PC-9 (cell line): ENCODE measurements at regions not wholly inside any gene's neighbourhood (a gene's known extent, or its start where the extent isn't known, plus 50 kb on each side); places are given as distances from the start of the nearest gene placed in this dataset.

Experiments
- BruUV-seq: library from RNA; stranded (reverse); fragments of 400-500 nt; replicated peaks from 2 replicates; lab custom pipeline; 2021; lab: Mats Ljungman, UMichigan
- CTCF ChIA-PET: fragments of 300-600 bp; sonication (Branson Sonifier 250); formaldehyde crosslinking; loops from one replicate; lab custom pipeline; 2022; ENCODE audit warnings: antibody characterized with exemption; lab: Charles Lee
- POLR2A ChIA-PET: fragments of 300-600 bp; sonication (Branson Sonifier 250); formaldehyde crosslinking; loops from one replicate; lab custom pipeline; 2022; ENCODE audit warnings: antibody characterized with exemption; ENCODE audit not compliant: unreplicated experiment; lab: Charles Lee
- DNase-seq, 2 experiments: peaks; one replicate each; pipeline versions ENCODE4 v3.0.0 to v3.0.0-alpha.2; 2015 to 2022; ENCODE audit warnings: mixed read lengths in 1 of 2
- H2AFZ ChIP-seq: fragments of 200-600 bp; sonication (generic); 2 replicates; pipeline ENCODE4 v1.8.1; 2017; ENCODE audit warnings: antibody characterized with exemption
- H3F3A ChIP-seq: fragments of 200-600 bp; sonication (generic); 2 replicates; pipeline ENCODE4 v1.8.1; 2017; ENCODE audit warnings: antibody characterized with exemption, mild to moderate bottlenecking, low read depth; ENCODE audit not compliant: insufficient read depth
- H3K27ac ChIP-seq: fragments of 200-600 bp; sonication (generic); 2 replicates; pipeline ENCODE4 v1.6.1; 2016; ENCODE audit warnings: mixed run types
- H3K27me3 ChIP-seq: fragments of 200-600 bp; sonication (generic); 2 replicates; pipeline ENCODE4 v1.6.1; 2016; ENCODE audit warnings: low read depth, mixed run types; ENCODE audit not compliant: insufficient read depth
- H3K36me3 ChIP-seq: fragments of 200-600 bp; sonication (generic); 2 replicates; pipeline ENCODE4 v1.6.1; 2016; ENCODE audit warnings: low read depth, mixed run types
- H3K4me1 ChIP-seq: fragments of 200-600 bp; sonication (generic); replicated peaks from 2 replicates; pipeline ENCODE4 v1.6.1; 2016; ENCODE audit warnings: mixed run types; ENCODE audit not compliant: insufficient read depth
- H3K4me2 ChIP-seq: fragments of 200-600 bp; sonication (generic); 2 replicates; pipeline ENCODE4 v1.6.1; 2017; ENCODE audit warnings: mixed run types
- H3K4me3 ChIP-seq: fragments of 200-600 bp; sonication (generic); 2 replicates; pipeline ENCODE4 v1.6.1; 2016; ENCODE audit warnings: mixed run types
- H3K79me2 ChIP-seq: fragments of 200-600 bp; sonication (generic); 2 replicates; pipeline ENCODE4 v1.6.1; 2017; ENCODE audit warnings: low read depth, mixed run types
- H3K9me2 ChIP-seq: fragments of 200-600 bp; sonication (generic); 2 replicates; pipeline ENCODE4 v1.8.1; 2017; ENCODE audit warnings: mild to moderate bottlenecking; ENCODE audit not compliant: insufficient read depth
- H3K9me3 ChIP-seq: fragments of 200-600 bp; sonication (generic); 2 replicates; pipeline ENCODE4 v1.8.1; 2016; ENCODE audit warnings: low read depth; ENCODE audit not compliant: insufficient read depth
- H4K20me1 ChIP-seq: fragments of 200-600 bp; sonication (generic); 2 replicates; pipeline ENCODE4 v1.8.1; 2017; ENCODE audit not compliant: insufficient read depth
- EZH2 ChIP-seq: fragments of 200-600 bp; sonication (generic); IDR thresholded peaks from 2 replicates; pipeline ENCODE4 v1.8.0; 2017; ENCODE audit warnings: antibody characterized with exemption, low read depth
- intact Hi-C: fragments of 100-400 bp; cut with micrococcal nuclease; formaldehyde crosslinking; loops from one replicate; pipeline ENCODE4 v1.10.0; 2022; ENCODE audit not compliant: unreplicated experiment
- TF ChIP-seq, protein P1 (sequence below): fragments of 200-600 bp; sonication (generic); conservative IDR thresholded peaks from 2 replicates; pipeline ENCODE4 v1.6.1; 2017; ENCODE audit warnings: mixed run types, antibody characterized with exemption, mild to moderate bottlenecking, moderate library complexity

DNA sequence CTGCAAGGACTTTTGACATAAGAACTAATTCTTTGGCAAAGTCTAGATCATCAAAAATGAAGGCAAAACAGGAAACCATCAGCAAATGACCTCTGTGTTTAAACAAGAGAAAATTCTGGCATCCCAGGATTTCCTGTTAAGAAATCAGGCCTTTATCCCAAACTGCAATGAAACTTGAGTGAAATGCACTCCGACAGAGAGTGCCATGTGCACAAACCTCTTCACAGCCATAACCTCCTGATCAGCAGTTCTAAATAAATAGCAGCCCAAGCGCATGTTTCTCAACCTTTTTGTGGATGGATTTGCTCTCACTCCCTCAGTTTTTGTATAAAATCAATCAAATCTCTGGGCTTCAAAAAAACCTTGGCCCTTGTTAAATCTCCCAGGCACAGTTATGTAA lies 107.7 kb upstream of the EEPD1 start:
- no TSS peak for BruUV-seq
- ChIA-PET POLR2A (no interaction called here), CTCF (no interaction called here)
- H3K4me2 ChIP-seq: no peak overlapping the region
- no peaks in the 10 kb centered on the region for H3K36me3 ChIP-seq
- H4K20me1 ChIP-seq: no peaks in the 10 kb centered on the region
- no peaks in the 10 kb centered on the region for H3K9me2 ChIP-seq
- peaks cover 32% of the 10 kb centered on the region for H3F3A ChIP-seq
- DNase-seq: no peak
- H3K27ac ChIP-seq: no peak overlapping the region
- TF ChIP-seq, protein P1, sequence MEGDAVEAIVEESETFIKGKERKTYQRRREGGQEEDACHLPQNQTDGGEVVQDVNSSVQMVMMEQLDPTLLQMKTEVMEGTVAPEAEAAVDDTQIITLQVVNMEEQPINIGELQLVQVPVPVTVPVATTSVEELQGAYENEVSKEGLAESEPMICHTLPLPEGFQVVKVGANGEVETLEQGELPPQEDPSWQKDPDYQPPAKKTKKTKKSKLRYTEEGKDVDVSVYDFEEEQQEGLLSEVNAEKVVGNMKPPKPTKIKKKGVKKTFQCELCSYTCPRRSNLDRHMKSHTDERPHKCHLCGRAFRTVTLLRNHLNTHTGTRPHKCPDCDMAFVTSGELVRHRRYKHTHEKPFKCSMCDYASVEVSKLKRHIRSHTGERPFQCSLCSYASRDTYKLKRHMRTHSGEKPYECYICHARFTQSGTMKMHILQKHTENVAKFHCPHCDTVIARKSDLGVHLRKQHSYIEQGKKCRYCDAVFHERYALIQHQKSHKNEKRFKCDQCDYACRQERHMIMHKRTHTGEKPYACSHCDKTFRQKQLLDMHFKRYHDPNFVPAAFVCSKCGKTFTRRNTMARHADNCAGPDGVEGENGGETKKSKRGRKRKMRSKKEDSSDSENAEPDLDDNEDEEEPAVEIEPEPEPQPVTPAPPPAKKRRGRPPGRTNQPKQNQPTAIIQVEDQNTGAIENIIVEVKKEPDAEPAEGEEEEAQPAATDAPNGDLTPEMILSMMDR: no peak
- TF ChIP-seq EZH2: no peak
- H3K4me3 ChIP-seq: no peak overlapping the region
- H3K9me3 ChIP-seq: no peaks in the 10 kb centered on the region
- H3K4me1 ChIP-seq: peaks cover 71% of the 10 kb centered on the region
- H3K79me2 ChIP-seq: no peaks in the 10 kb centered on the region
- H2AFZ ChIP-seq: no peak overlapping the region
- no peaks in the 10 kb centered on the region for H3K27me3 ChIP-seq
- intact Hi-C loops: no loop called here

DNA sequence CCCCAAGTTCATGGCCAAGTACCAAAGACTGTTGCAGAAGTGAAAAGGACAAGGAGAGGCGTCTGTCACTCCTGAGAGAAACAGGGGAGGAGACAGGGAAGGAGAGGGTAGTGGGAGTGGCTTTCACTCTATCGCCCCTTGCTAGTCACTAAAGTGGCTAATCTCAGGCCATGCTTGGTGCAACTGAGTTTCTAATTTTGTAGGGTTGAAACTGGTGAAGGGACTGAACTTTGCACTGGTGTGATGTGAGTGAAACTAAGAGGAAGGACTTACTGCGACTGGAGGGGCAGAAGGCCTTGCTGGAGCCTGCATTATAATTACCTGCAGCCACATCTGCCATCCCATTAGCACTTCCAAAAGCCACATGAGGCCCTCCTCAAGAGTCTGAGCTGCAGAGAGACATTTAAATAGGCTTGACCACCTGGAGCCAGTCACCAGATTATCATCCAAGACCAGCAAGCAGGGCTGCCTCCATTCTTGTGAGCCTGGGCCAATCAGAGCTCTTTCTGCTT lies 107.2 kb upstream of the EEPD1 start:
- CTCF ChIA-PET: no interaction called here
- Histone ChIP-seq H3K27ac (no peak overlapping the region), H3K9me3 (no peaks in the 10 kb centered on the region), H4K20me1 (no peaks in the 10 kb centered on the region), H3K27me3 (no peaks in the 10 kb centered on the region), H3K36me3 (no peaks in the 10 kb centered on the region), H3F3A (peaks cover 32% of the 10 kb centered on the region), H2AFZ (no peak overlapping the region), H3K9me2 (no peaks in the 10 kb centered on the region), H3K4me3 (no peak overlapping the region), H3K79me2 (no peaks in the 10 kb centered on the region), H3K4me1 (peaks cover 65% of the 10 kb centered on the region), H3K4me2 (no peak overlapping the region)
- no TSS peak for BruUV-seq
- POLR2A ChIA-PET: no interaction called here
- TF ChIP-seq, protein P1: no peak
- no peak for TF ChIP-seq EZH2
- intact Hi-C loops: no loop called here
- DNase-seq: no peak

DNA sequence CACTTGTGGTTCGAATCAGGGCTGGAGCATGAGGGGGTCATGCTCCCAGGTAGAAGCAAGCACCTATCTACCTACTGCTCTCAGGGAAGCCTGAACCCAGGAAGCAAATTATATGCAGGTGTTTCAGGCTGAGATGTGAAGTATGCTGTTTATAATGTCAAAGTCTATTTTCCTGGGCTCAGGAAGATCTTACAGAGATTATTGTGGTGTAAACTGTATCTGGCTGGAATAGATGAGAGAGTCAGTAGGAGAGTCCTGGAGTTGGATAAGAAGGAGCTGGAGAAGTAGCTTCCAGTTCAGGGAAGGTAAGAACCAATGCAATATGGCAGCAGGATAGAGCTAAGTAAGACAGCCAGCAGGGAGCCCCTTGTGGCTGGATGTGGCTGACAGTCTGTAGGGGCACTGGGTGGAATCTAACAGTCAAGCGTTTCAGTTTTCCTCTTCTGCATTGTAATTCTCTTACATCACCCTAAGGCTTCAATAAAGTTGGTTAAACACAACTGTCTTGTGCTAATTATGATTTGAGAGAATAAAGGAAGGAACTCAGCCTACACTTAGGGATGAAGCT lies 105.9 kb upstream of the EEPD1 start:
- no TSS peak for BruUV-seq
- Histone ChIP-seq H3K4me3 (no peak overlapping the region), H3K4me2 (peak overlapping the region; percentile 46), H4K20me1 (no peaks in the 10 kb centered on the region), H3K36me3 (no peaks in the 10 kb centered on the region), H3F3A (peaks cover 32% of the 10 kb centered on the region), H3K9me2 (no peaks in the 10 kb centered on the region), H3K27me3 (no peaks in the 10 kb centered on the region), H2AFZ (no peak overlapping the region), H3K27ac (no peak overlapping the region), H3K9me3 (no peaks in the 10 kb centered on the region), H3K4me1 (peaks cover 61% of the 10 kb centered on the region), H3K79me2 (no peaks in the 10 kb centered on the region)
- POLR2A ChIA-PET: interaction anchor here (0.7 kb wide), 2 partner anchors 62 to 230 kb away, joined by 3 to 6 read pairs; no protein-coding TSS in a partner anchor
- intact Hi-C loops: no loop called here
- CTCF ChIA-PET: no interaction called here
- DNase-seq: no peak
- TF ChIP-seq, protein P1: peak; percentile 28; the same call in 1 of the 2 replicates
- no peak for TF ChIP-seq EZH2
